OCI-LY7 (cell line): ENCODE measurements at regions not wholly inside any gene's neighbourhood (a gene's known extent, or its start where the extent isn't known, plus 50 kb on each side); places are given as distances from the start of the nearest gene placed in this dataset.

Experiments used
- BruUV-seq: library from RNA; stranded (reverse); fragments of 400-500 nt; replicated peaks from 2 replicates; lab custom pipeline; 2021; lab: Mats Ljungman, UMichigan
- CTCF ChIA-PET: fragments of 300-600 bp; sonication (Branson Sonifier 250); formaldehyde crosslinking; loops from one replicate; lab custom pipeline; 2022; ENCODE audit warnings: antibody characterized with exemption; ENCODE audit not compliant: unreplicated experiment; lab: Charles Lee
- POLR2A ChIA-PET: fragments of 300-600 bp; sonication (Branson Sonifier 250); formaldehyde crosslinking; loops from one replicate; lab custom pipeline; 2022; ENCODE audit warnings: antibody characterized with exemption; lab: Charles Lee
- DNase-seq: peaks from one replicate; pipeline ENCODE4 v3.0.0-alpha.2; 2015; ENCODE audit warnings: low spot score
- H2AFZ ChIP-seq: fragments of 200-600 bp; sonication (generic), shearing (Covaris generic); 2 replicates; pipeline ENCODE4 v1.6.1; 2014; ENCODE audit warnings: mild to moderate bottlenecking, antibody characterized with exemption, low read length, moderate library complexity
- H3K27ac ChIP-seq: fragments of 200-600 bp; sonication (generic); 2 replicates; pipeline ENCODE4 v1.5.1; 2014; ENCODE audit warnings: mixed run types, low read depth, mild to moderate bottlenecking, moderate library complexity, low read length, inconsistent platforms; ENCODE audit not compliant: poor library complexity, severe bottlenecking
- H3K36me3 ChIP-seq: fragments of 200-600 bp; sonication (generic); 2 replicates; pipeline ENCODE4 v1.6.1; 2014; ENCODE audit warnings: mild to moderate bottlenecking, antibody characterized with exemption, low read length, moderate library complexity, mixed read lengths; ENCODE audit not compliant: insufficient read depth
- H3K4me1 ChIP-seq: fragments of 200-600 bp; sonication (generic); 2 replicates; pipeline ENCODE4 v1.5.1; 2014; ENCODE audit warnings: mild to moderate bottlenecking, low read length; ENCODE audit not compliant: insufficient read depth, poor library complexity, severe bottlenecking
- H3K4me2 ChIP-seq: fragments of 200-600 bp; sonication (generic); 2 replicates; pipeline ENCODE4 v1.6.1; 2014; ENCODE audit warnings: mild to moderate bottlenecking, low read length
- H3K4me3 ChIP-seq: fragments of 200-600 bp; sonication (generic); 2 replicates; pipeline ENCODE4 v1.5.1; 2014; ENCODE audit warnings: mild to moderate bottlenecking, low read depth, low read length; ENCODE audit not compliant: poor library complexity, severe bottlenecking
- H3K79me2 ChIP-seq: fragments of 200-600 bp; sonication (generic); 2 replicates; pipeline ENCODE4 v1.6.1; 2016; ENCODE audit warnings: low read depth, mild to moderate bottlenecking, low read length, moderate library complexity, mixed read lengths; ENCODE audit not compliant: insufficient read depth
- H3K9me2 ChIP-seq: fragments of 200-600 bp; sonication (generic); 2 replicates; pipeline ENCODE4 v1.6.1; 2016; ENCODE audit warnings: mild to moderate bottlenecking, low read length, mixed read lengths; ENCODE audit not compliant: insufficient read depth
- H3K9me3 ChIP-seq: fragments of 200-600 bp; sonication (generic); 2 replicates; pipeline ENCODE4 v1.6.1; 2014; ENCODE audit warnings: mild to moderate bottlenecking, mixed run types, low read length, mixed read lengths
- H4K20me1 ChIP-seq: fragments of 200-600 bp; sonication (generic); 2 replicates; pipeline ENCODE4 v1.6.1; 2014; ENCODE audit warnings: mild to moderate bottlenecking, antibody characterized with exemption, low read length, moderate library complexity, mixed read lengths; ENCODE audit not compliant: insufficient read depth
- CTCF ChIP-seq: fragments of 200-600 bp; sonication (generic); conservative IDR thresholded peaks from 2 replicates; pipeline ENCODE4 v1.5.1; 2014; ENCODE audit warnings: mild to moderate bottlenecking, antibody characterized with exemption, low read length, moderate library complexity, mixed read lengths
- EZH2phosphoT487 ChIP-seq: fragments of 200-600 bp; sonication (generic); IDR thresholded peaks from 2 replicates; pipeline ENCODE4 v1.6.1; 2018; ENCODE audit warnings: low read depth, borderline replicate concordance, mild to moderate bottlenecking, mixed run types, antibody characterized with exemption, low read length, moderate library complexity, mixed read lengths
- intact Hi-C: fragments of 100-400 bp; cut with micrococcal nuclease; formaldehyde crosslinking; loops from one replicate; pipeline ENCODE4 v1.10.0; 2022; ENCODE audit not compliant: unreplicated experiment

GRCh38 chr4:134695433-134695832 lies 493.8 kb upstream of the PABPC4L start:
- no peak for DNase-seq
- Histone ChIP-seq H4K20me1 (no peaks in the 10 kb centered on the region), H2AFZ (no peak overlapping the region), H3K4me2 (no peak overlapping the region), H3K79me2 (no peaks in the 10 kb centered on the region), H3K27ac (no peak overlapping the region), H3K9me2 (no peaks in the 10 kb centered on the region), H3K4me1 (no peaks in the 10 kb centered on the region), H3K4me3 (no peak overlapping the region), H3K9me3 (no peaks in the 10 kb centered on the region; the same call in 1 of the 2 replicates), H3K36me3 (no peaks in the 10 kb centered on the region)
- POLR2A ChIA-PET: no interaction called here
- BruUV-seq: no TSS peak
- intact Hi-C loops: no loop called here
- CTCF ChIA-PET: no interaction called here
- TF ChIP-seq EZH2phosphoT487 (no peak), CTCF (no peak)

GRCh38 chr4:134691915-134692314 lies 490.3 kb upstream of the PABPC4L start:
- Histone ChIP-seq H3K36me3 (no peaks in the 10 kb centered on the region), H4K20me1 (no peaks in the 10 kb centered on the region), H3K9me2 (no peaks in the 10 kb centered on the region), H3K27ac (no peak overlapping the region), H3K4me1 (no peaks in the 10 kb centered on the region), H3K4me3 (no peak overlapping the region), H2AFZ (no peak overlapping the region), H3K4me2 (no peak overlapping the region), H3K9me3 (no peaks in the 10 kb centered on the region; the same call in 1 of the 2 replicates), H3K79me2 (no peaks in the 10 kb centered on the region)
- CTCF ChIA-PET: no interaction called here
- intact Hi-C loops: no loop called here
- DNase-seq: no peak
- BruUV-seq: no TSS peak
- POLR2A ChIA-PET: interaction anchor here (0.6 kb wide), 1 partner anchor 1651 kb away, joined by 3 read pairs; no protein-coding TSS in a partner anchor
- TF ChIP-seq EZH2phosphoT487 (no peak), CTCF (no peak)

- Histone ChIP-seq H3K36me3 (no peaks in the 10 kb centered on the region), H2AFZ (no peak overlapping the region), H3K9me3 (no peaks in the 10 kb centered on the region; the same call in 1 of the 2 replicates), H3K27ac (no peak overlapping the region), H3K79me2 (no peaks in the 10 kb centered on the region), H3K4me3 (no peak overlapping the region), H3K4me1 (no peaks in the 10 kb centered on the region), H3K4me2 (no peak overlapping the region), H4K20me1 (no peaks in the 10 kb centered on the region), H3K9me2 (no peaks in the 10 kb centered on the region)
- no peak for TF ChIP-seq EZH2phosphoT487
- TF ChIP-seq CTCF: no peak
- no TSS peak for BruUV-seq
- intact Hi-C loops: no loop called here
- ChIA-PET CTCF (no interaction called here), POLR2A (no interaction called here)
- DNase-seq: no peak
These were observed 486.3 kb upstream of the PABPC4L start for GRCh38 chr4:134687646-134688628.
